AG09319 (cell line): ENCODE measurements at regions not wholly inside any gene's neighbourhood (a gene's known extent, or its start where the extent isn't known, plus 50 kb on each side); places are given as distances from the start of the nearest gene placed in this dataset.

Experiments used
- DNase-seq: peaks from one replicate; pipeline ENCODE4 v3.0.0-alpha.2; 2010; ENCODE audit warnings: low read depth; ENCODE audit errors: extremely low read depth
- TF ChIP-seq, protein P1 (sequence below): IDR thresholded peaks from 2 replicates; pipeline ENCODE4 v1.5.1; 2011; ENCODE audit warnings: low read depth, mild to moderate bottlenecking, inconsistent platforms, low read length, moderate library complexity

GRCh38 chr15:70528816-70529215 is 234.5 kb downstream of the UACA start:
- TF ChIP-seq, protein P1, sequence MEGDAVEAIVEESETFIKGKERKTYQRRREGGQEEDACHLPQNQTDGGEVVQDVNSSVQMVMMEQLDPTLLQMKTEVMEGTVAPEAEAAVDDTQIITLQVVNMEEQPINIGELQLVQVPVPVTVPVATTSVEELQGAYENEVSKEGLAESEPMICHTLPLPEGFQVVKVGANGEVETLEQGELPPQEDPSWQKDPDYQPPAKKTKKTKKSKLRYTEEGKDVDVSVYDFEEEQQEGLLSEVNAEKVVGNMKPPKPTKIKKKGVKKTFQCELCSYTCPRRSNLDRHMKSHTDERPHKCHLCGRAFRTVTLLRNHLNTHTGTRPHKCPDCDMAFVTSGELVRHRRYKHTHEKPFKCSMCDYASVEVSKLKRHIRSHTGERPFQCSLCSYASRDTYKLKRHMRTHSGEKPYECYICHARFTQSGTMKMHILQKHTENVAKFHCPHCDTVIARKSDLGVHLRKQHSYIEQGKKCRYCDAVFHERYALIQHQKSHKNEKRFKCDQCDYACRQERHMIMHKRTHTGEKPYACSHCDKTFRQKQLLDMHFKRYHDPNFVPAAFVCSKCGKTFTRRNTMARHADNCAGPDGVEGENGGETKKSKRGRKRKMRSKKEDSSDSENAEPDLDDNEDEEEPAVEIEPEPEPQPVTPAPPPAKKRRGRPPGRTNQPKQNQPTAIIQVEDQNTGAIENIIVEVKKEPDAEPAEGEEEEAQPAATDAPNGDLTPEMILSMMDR: no peak
- DNase-seq: no peak

DNA sequence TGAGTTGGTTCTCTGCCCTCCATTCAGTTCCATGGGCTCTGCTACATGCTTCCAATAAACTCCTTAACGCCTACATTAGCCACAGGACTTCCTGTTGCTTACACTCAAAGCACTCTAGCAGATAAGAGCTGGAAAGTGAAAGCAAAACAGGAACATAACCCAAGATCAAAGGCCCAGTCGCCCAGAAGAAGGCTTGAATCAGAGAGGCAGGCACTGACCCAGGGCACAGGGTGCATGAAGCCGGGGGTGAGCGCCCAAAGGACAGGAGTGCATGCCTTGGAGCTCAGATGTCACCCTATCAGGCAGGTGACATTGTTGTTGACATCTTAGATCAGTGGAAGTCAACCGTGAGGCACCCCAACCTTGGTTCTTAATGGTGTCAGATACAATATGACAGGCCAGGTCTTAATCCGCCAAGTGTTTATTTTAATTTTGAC is 235.1 kb downstream of the UACA start:
- DNase-seq: no peak
- TF ChIP-seq, protein P1: no peak

DNA sequence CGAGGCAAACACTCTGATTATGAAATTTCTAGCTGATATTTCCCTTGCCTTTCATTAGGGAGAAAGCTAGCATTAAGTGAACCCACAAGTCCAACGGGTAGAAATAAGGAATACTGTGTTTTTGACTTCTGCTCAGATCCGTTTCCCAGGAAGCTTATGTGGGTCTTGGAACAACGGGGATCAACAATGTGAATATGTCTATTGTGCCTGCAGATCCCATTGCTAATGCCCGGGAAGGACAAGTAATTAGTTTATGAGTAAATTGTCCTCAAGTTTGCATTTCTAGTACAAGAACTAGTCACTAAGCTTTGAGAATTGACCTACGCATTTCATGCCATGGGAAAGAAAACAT is 236.4 kb downstream of the UACA start:
- TF ChIP-seq, protein P1: no peak

GRCh38 chr15:70526221-70526973 is 237.0 kb downstream of the UACA start:
- TF ChIP-seq, protein P1: no peak
- DNase-seq: peak; percentile 32

More for the DNA sequence above, 236.4 kb downstream of the UACA start:
- no peak for DNase-seq

- TF ChIP-seq, protein P1: no peak
- DNase-seq: no peak
These were observed 237.8 kb downstream of the UACA start for GRCh38 chr15:70525551-70525950.

- DNase-seq: no peak
- TF ChIP-seq, protein P1: no peak
These were observed 238.9 kb downstream of the UACA start for GRCh38 chr15:70524470-70524869.

DNA sequence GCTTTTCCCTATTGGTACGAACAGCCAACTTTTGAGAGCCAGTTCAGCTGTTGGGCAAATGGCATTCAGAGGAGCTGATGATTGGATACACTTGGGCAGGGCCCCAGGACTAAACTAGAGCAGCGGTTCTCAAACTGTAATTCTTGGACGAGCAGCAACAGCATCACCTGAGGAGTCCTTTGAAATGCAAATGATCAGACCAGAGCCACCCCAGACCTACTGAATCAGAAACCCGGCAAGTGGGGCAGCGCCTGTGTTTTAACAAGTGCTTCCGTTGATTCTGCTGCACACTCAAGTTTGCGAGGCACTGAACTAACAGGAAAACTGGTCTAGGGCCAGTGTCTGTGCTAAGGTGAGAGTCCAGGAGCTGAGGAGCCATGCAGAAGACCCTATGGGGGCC is 239.7 kb downstream of the UACA start:
- no peak for DNase-seq
- TF ChIP-seq, protein P1: no peak
